DND-41 (cell line): ENCODE measurements at regions not wholly inside any gene's neighbourhood (a gene's known extent, or its start where the extent isn't known, plus 50 kb on each side); places are given as distances from the start of the nearest gene placed in this dataset.

Experiments
- ATAC-seq: fragments of 200-7000 bp; cut with Tn5 transposase; 3 replicates; pipeline ENCODE4 v1.9.1; 2021; ENCODE audit warnings: low read depth; ENCODE audit not compliant: insufficient read depth
- DNase-seq: peaks from one replicate; pipeline ENCODE4 v3.0.0-alpha.2; 2020
- H2AFZ ChIP-seq: 2 replicates; pipeline ENCODE4 v1.6.0; 2012; ENCODE audit warnings: low read depth, low read length
- H3K27ac ChIP-seq: 2 replicates; pipeline ENCODE4 v1.5.1; 2012; ENCODE audit warnings: low read length, inconsistent platforms
- H3K27me3 ChIP-seq: fragments of 200-600 bp; sonication (generic); 2 replicates; pipeline ENCODE4 v1.6.0; 2012; ENCODE audit warnings: low read length, mild to moderate bottlenecking, inconsistent platforms; ENCODE audit not compliant: insufficient read depth, poor library complexity
- H3K36me3 ChIP-seq: 2 replicates; pipeline ENCODE4 v1.5.1; 2012; ENCODE audit warnings: low read length, inconsistent platforms; ENCODE audit not compliant: insufficient read depth
- H3K4me1 ChIP-seq: 2 replicates; pipeline ENCODE4 v1.5.1; 2012; ENCODE audit warnings: mild to moderate bottlenecking, low read length; ENCODE audit not compliant: insufficient read depth
- H3K4me2 ChIP-seq: 2 replicates; pipeline ENCODE4 v1.6.0; 2012; ENCODE audit warnings: mild to moderate bottlenecking, moderate library complexity, low read length, inconsistent platforms; ENCODE audit not compliant: insufficient read depth
- H3K4me3 ChIP-seq, 2 experiments: fragments of 200-600 bp in 1 of 2; shearing (Covaris generic) in 1 of 2; 2 replicates each; pipeline ENCODE4 v1.5.1; 2012 to 2016; ENCODE audit warnings: inconsistent platforms in 2 of 2, low read length in 2 of 2, mild to moderate bottlenecking in 2 of 2, low read depth in 1 of 2, moderate library complexity in 1 of 2
- H3K79me2 ChIP-seq: 2 replicates; pipeline ENCODE4 v1.6.0; 2012; ENCODE audit warnings: low read length, inconsistent platforms; ENCODE audit not compliant: insufficient read depth
- H3K9ac ChIP-seq: 2 replicates; pipeline ENCODE4 v1.6.0; 2012; ENCODE audit warnings: low read depth, mild to moderate bottlenecking, inconsistent platforms, low read length, moderate library complexity
- H3K9me3 ChIP-seq: 2 replicates; pipeline ENCODE4 v1.5.1; 2012; ENCODE audit warnings: low read length, moderate library complexity, mild to moderate bottlenecking, inconsistent platforms; ENCODE audit not compliant: insufficient read depth, severe bottlenecking
- H4K20me1 ChIP-seq: 2 replicates; pipeline ENCODE4 v1.6.0; 2012; ENCODE audit warnings: low read length; ENCODE audit not compliant: insufficient read depth
- CTCF ChIP-seq: IDR thresholded peaks from 2 replicates; pipeline ENCODE4 v1.5.1; 2012; ENCODE audit warnings: borderline replicate concordance, low read length, moderate library complexity, mild to moderate bottlenecking; ENCODE audit not compliant: poor library complexity, severe bottlenecking; ENCODE audit errors: extremely low read depth
- EZH2 ChIP-seq: IDR thresholded peaks from 3 replicates; pipeline ENCODE4 v1.6.1; 2012; ENCODE audit warnings: borderline replicate concordance, low read depth, mild to moderate bottlenecking, moderate library complexity, low read length, inconsistent platforms; ENCODE audit not compliant: severe bottlenecking

GRCh38 chr7:26958834-26959233 is 94.4 kb upstream of the SKAP2 start:
- Histone ChIP-seq H3K27ac (no peak overlapping the region), H4K20me1 (no peaks in the 10 kb centered on the region), H2AFZ (no peak overlapping the region), H3K9me3 (no peaks in the 10 kb centered on the region), H3K79me2 (no peaks in the 10 kb centered on the region), H3K4me1 (no peaks in the 10 kb centered on the region), H3K4me3 (no peak overlapping the region), H3K9ac (no peak overlapping the region), H3K36me3 (no peaks in the 10 kb centered on the region), H3K4me2 (no peak overlapping the region), H3K27me3 (peaks cover 5% of the 10 kb centered on the region)
- no peak for DNase-seq
- ATAC-seq = no peak
- TF ChIP-seq CTCF (no peak), EZH2 (no peak)

- Histone ChIP-seq H3K79me2 (no peaks in the 10 kb centered on the region), H3K9ac (no peak overlapping the region), H3K4me1 (no peaks in the 10 kb centered on the region), H3K9me3 (no peaks in the 10 kb centered on the region), H2AFZ (no peak overlapping the region), H3K27ac (no peak overlapping the region), H3K27me3 (peaks cover 11% of the 10 kb centered on the region), H4K20me1 (no peaks in the 10 kb centered on the region), H3K4me2 (no peak overlapping the region), H3K4me3 (no peak overlapping the region), H3K36me3 (no peaks in the 10 kb centered on the region)
- TF ChIP-seq CTCF (no peak), EZH2 (no peak)
- ATAC-seq = no peak
- DNase-seq = no peak
These were observed 91.1 kb upstream of the SKAP2 start for GRCh38 chr7:26955516-26955915.

- TF ChIP-seq EZH2 (no peak), CTCF (no peak)
- ATAC-seq = no peak
These were observed 90.6 kb upstream of the SKAP2 start for GRCh38 chr7:26954951-26955350.

GRCh38 chr7:26951407-26951950 is 87.1 kb upstream of the SKAP2 start:
- Histone ChIP-seq H3K4me1 (no peaks in the 10 kb centered on the region), H3K4me2 (no peak overlapping the region), H3K9me3 (no peaks in the 10 kb centered on the region), H3K79me2 (no peaks in the 10 kb centered on the region), H3K9ac (no peak overlapping the region), H3K36me3 (no peaks in the 10 kb centered on the region), H2AFZ (no peak overlapping the region), H3K27me3 (peaks cover 12% of the 10 kb centered on the region), H3K4me3 (no peak overlapping the region), H3K27ac (no peak overlapping the region), H4K20me1 (no peaks in the 10 kb centered on the region)
- DNase-seq = no peak
- TF ChIP-seq EZH2 (no peak), CTCF (no peak)
- ATAC-seq = no peak

More at GRCh38 chr7:26954951-26955350, 90.6 kb upstream of the SKAP2 start:
- Histone ChIP-seq H3K4me3 (no peak overlapping the region), H2AFZ (no peak overlapping the region), H3K79me2 (no peaks in the 10 kb centered on the region), H3K9ac (no peak overlapping the region), H3K27ac (no peak overlapping the region), H3K4me1 (no peaks in the 10 kb centered on the region), H4K20me1 (no peaks in the 10 kb centered on the region), H3K4me2 (no peak overlapping the region), H3K36me3 (no peaks in the 10 kb centered on the region), H3K27me3 (peaks cover 8% of the 10 kb centered on the region), H3K9me3 (no peaks in the 10 kb centered on the region)
- DNase-seq = no peak
